DND-41 (cell line): ENCODE measurements at regions not wholly inside any gene's neighbourhood (a gene's known extent, or its start where the extent isn't known, plus 50 kb on each side); places are given as distances from the start of the nearest gene placed in this dataset.

Experiments
- EZH2 ChIP-seq: IDR thresholded peaks from 3 replicates; pipeline ENCODE4 v1.6.1; 2012; ENCODE audit warnings: borderline replicate concordance, low read depth, mild to moderate bottlenecking, moderate library complexity, low read length, inconsistent platforms; ENCODE audit not compliant: severe bottlenecking
- TF ChIP-seq, protein P1 (sequence below): IDR thresholded peaks from 2 replicates; pipeline ENCODE4 v1.5.1; 2012; ENCODE audit warnings: borderline replicate concordance, low read length, moderate library complexity, mild to moderate bottlenecking; ENCODE audit not compliant: poor library complexity, severe bottlenecking; ENCODE audit errors: extremely low read depth

DNA sequence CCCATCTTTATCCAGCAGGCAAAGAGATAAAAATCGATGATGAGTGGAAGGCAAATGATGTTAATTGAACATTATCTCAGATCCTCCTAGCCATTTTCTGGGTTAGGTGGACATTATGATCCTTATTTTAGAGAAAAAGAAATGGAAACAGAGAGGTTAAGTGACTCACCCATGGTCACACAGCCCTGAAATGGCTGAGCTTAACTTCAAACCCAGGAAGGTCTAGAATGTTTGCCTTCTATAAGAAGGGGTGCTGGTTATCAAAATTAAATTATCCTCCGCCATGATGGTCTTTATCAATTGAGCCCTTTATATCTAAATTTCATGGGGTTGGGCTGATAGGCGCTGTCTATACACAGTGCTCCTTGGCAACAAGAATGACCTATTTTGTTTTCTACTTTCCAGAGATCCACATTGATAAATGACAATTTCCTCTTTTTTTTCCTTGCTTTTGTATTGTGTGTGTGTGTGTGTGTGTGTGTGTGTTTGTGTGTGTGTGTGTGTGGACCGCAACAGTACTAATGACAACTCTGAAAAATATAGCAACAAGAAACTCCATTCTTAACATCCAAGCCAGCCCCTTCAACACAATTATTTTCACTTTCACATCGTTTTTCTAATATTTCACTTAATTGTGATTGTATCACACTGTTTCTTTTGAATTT lies 571.9 kb downstream of the VRK1 start:
- TF ChIP-seq, protein P1, sequence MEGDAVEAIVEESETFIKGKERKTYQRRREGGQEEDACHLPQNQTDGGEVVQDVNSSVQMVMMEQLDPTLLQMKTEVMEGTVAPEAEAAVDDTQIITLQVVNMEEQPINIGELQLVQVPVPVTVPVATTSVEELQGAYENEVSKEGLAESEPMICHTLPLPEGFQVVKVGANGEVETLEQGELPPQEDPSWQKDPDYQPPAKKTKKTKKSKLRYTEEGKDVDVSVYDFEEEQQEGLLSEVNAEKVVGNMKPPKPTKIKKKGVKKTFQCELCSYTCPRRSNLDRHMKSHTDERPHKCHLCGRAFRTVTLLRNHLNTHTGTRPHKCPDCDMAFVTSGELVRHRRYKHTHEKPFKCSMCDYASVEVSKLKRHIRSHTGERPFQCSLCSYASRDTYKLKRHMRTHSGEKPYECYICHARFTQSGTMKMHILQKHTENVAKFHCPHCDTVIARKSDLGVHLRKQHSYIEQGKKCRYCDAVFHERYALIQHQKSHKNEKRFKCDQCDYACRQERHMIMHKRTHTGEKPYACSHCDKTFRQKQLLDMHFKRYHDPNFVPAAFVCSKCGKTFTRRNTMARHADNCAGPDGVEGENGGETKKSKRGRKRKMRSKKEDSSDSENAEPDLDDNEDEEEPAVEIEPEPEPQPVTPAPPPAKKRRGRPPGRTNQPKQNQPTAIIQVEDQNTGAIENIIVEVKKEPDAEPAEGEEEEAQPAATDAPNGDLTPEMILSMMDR = no peak
- no peak for TF ChIP-seq EZH2
